Liver (tissue), 8 donors: ENCODE measurements at regions not wholly inside any gene's neighbourhood (a gene's known extent, or its start where the extent isn't known, plus 50 kb on each side); places are given as distances from the start of the nearest gene placed in this dataset.

Experiments used
- DNase-seq: peaks from one replicate; pipeline ENCODE4 v3.0.0-alpha.2; 2017; ENCODE audit warnings: low spot score
- H3K27ac ChIP-seq, 2 donors: one replicate each; pipeline ENCODE4 v1.7.0; 2013; ENCODE audit warnings: inconsistent platforms in 2 of 2, low read length in 2 of 2, control low read depth in 1 of 2, low read depth in 1 of 2, mild to moderate bottlenecking in 1 of 2
- H3K27me3 ChIP-seq, 4 donors: one replicate each; pipeline versions ENCODE4 v1.6.1 to v1.7.0; 2013; ENCODE audit warnings: low read length in 3 of 4, inconsistent platforms in 1 of 4, mild to moderate bottlenecking in 1 of 4, moderate library complexity in 1 of 4; ENCODE audit not compliant: control insufficient read depth in 4 of 4, insufficient read depth in 4 of 4
- H3K36me3 ChIP-seq, 4 donors: one replicate each; pipeline versions ENCODE4 v1.6.1 to v1.7.0; 2013; ENCODE audit warnings: low read length in 3 of 4, mild to moderate bottlenecking in 3 of 4, low read depth in 1 of 4, moderate library complexity in 1 of 4; ENCODE audit not compliant: control insufficient read depth in 4 of 4, insufficient read depth in 3 of 4
- H3K4me1 ChIP-seq, 4 donors: one replicate each; pipeline versions ENCODE4 v1.6.1 to v1.7.0; 2013; ENCODE audit warnings: low read length in 3 of 4, mild to moderate bottlenecking in 3 of 4, moderate library complexity in 1 of 4; ENCODE audit not compliant: control insufficient read depth in 4 of 4, insufficient read depth in 4 of 4
- H3K4me3 ChIP-seq, 3 donors: one replicate each; pipeline versions ENCODE4 v1.6.1 to v1.7.0; 2013; ENCODE audit warnings: low read length in 3 of 3, control low read depth in 1 of 3, low read depth in 1 of 3, mild to moderate bottlenecking in 1 of 3
- H3K9ac ChIP-seq, 2 donors: one replicate each; pipeline ENCODE4 v1.7.0; 2013; ENCODE audit warnings: low read length in 2 of 2, mild to moderate bottlenecking in 2 of 2, moderate library complexity in 2 of 2, control low read depth in 1 of 2, low read depth in 1 of 2
- H3K9me3 ChIP-seq, 4 donors: one replicate each; pipeline versions ENCODE4 v1.6.1 to v1.7.0; 2013; ENCODE audit warnings: low read length in 3 of 4; ENCODE audit not compliant: control insufficient read depth in 4 of 4
- EGR1 ChIP-seq, 2 donors: IDR thresholded peaks; 2 replicates each; pipeline ENCODE4 v1.6.1; 2016 to 2018; ENCODE audit warnings: antibody characterized with exemption in 2 of 2, low read depth in 2 of 2
- FOXA1 ChIP-seq: IDR thresholded peaks from 2 replicates; pipeline ENCODE4 v1.6.1; 2016; ENCODE audit warnings: antibody characterized with exemption
- FOXA2 ChIP-seq: IDR thresholded peaks from 2 replicates; pipeline ENCODE4 v1.6.1; 2016; ENCODE audit warnings: antibody characterized with exemption
- GABPA ChIP-seq, 2 donors: IDR thresholded peaks in 1 of 2; conservative IDR thresholded peaks in 1 of 2; 2 replicates each; pipeline ENCODE4 v1.6.1; 2016; ENCODE audit warnings: antibody characterized with exemption in 2 of 2, mild to moderate bottlenecking in 1 of 2, moderate library complexity in 1 of 2
- HNF4A ChIP-seq, 2 donors: conservative IDR thresholded peaks; 2 replicates each; pipeline ENCODE4 v1.6.1; 2016; ENCODE audit warnings: antibody characterized with exemption in 2 of 2, mild to moderate bottlenecking in 2 of 2
- HNF4G ChIP-seq: IDR thresholded peaks from 2 replicates; pipeline ENCODE4 v1.6.1; 2016; ENCODE audit warnings: antibody characterized with exemption
- JUND ChIP-seq, 2 donors: IDR thresholded peaks; 2 replicates each; pipeline ENCODE4 v1.6.1; 2016; ENCODE audit warnings: antibody characterized with exemption in 2 of 2
- NR2F2 ChIP-seq: IDR thresholded peaks from 2 replicates; pipeline ENCODE4 v1.6.1; 2016; ENCODE audit warnings: antibody characterized with exemption
- RAD21 ChIP-seq, 2 donors: IDR thresholded peaks; 2 replicates each; pipeline ENCODE4 v1.6.1; 2016; ENCODE audit warnings: antibody characterized with exemption in 2 of 2, mild to moderate bottlenecking in 2 of 2
- RXRA ChIP-seq, 2 donors: IDR thresholded peaks; 2 replicates each; pipeline ENCODE4 v1.6.1; 2017 to 2018; ENCODE audit warnings: antibody characterized with exemption in 2 of 2, mild to moderate bottlenecking in 1 of 2
- SP1 ChIP-seq: IDR thresholded peaks from 2 replicates; pipeline ENCODE4 v1.6.1; 2018; ENCODE audit warnings: antibody characterized with exemption, mild to moderate bottlenecking
- TAF1 ChIP-seq: conservative IDR thresholded peaks from 2 replicates; pipeline ENCODE4 v1.6.1; 2016; ENCODE audit warnings: antibody characterized with exemption, mild to moderate bottlenecking
- YY1 ChIP-seq: IDR thresholded peaks from 2 replicates; pipeline ENCODE4 v1.6.1; 2016; ENCODE audit warnings: antibody characterized with exemption, mild to moderate bottlenecking
- WGBS: extraction: QIAGEN DNeasy Blood & Tissue Kit; methylation state at CpG from one replicate; pipeline ENCODE4 v1.1.7; 2013; 5-methylcytosine and 5-hydroxymethylcytosine counted together
- TF ChIP-seq, protein P1 (sequence below): IDR thresholded peaks from 2 replicates; pipeline ENCODE4 v1.6.1; 2016; ENCODE audit warnings: antibody characterized with exemption
- TF ChIP-seq, protein P2 (sequence below): fragments of 150-350 bp; IDR thresholded peaks from 2 replicates; pipeline ENCODE4 v1.5.1; 2017; ENCODE audit warnings: improper control_type of control experiment, low read depth, low read length; ENCODE audit not compliant: missing input control
- TF ChIP-seq, protein P3 (sequence below): IDR thresholded peaks from 2 replicates; pipeline ENCODE4 v1.6.1; 2016; ENCODE audit warnings: antibody characterized with exemption
- TF ChIP-seq, protein P4 (sequence below): IDR thresholded peaks from 2 replicates; pipeline ENCODE4 v1.6.1; 2016; ENCODE audit warnings: antibody characterized with exemption, mild to moderate bottlenecking
- TF ChIP-seq, protein P5 (sequence below): IDR thresholded peaks from 2 replicates; pipeline ENCODE4 v1.6.1; 2016; ENCODE audit warnings: antibody characterized with exemption
- donor health status: healthy.
- donor health status: healthy.
- donor health status: healthy.
- donor health status: healthy.
- donor health status: healthy.

DNA sequence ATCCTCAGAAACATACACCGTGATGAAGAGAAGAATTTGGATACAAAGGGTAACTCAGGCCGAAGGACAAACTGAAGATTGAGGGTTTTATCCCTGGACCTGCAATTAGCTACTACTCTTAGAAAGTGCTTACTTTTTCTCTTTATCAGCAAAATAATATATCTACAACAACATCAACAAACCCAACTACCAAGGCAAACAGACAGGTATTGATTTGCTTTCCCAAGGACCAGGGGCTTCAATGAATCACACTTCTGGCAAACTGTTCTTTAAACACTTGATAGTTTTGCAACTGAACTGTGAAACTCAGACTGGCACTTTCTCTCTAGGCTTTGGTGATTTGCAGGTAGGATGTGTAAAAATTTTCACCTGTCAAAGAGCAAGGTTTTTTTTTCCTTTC, 247.5 kb downstream of the SEC23A start:
- H3K4me3 ChIP-seq: no peak overlapping the region
- H3K9me3 ChIP-seq: no peaks in the 10 kb centered on the region
- TF ChIP-seq JUND (IDR thresholded peaks at IDR 0.05) (no peak), YY1 (no peak), NR2F2 (no peak), RXRA (IDR thresholded peaks at IDR 0.05) (no peak), SP1 (no peak), GABPA (IDR thresholded peaks at IDR 0.05 in 1 of 2, conservative IDR thresholded peaks at IDR 0.05 in 1 of 2) (no peak), HNF4A (conservative IDR thresholded peaks at IDR 0.05) (no peak), TAF1 (no peak), EGR1 (IDR thresholded peaks at IDR 0.05; ENCODE audit: low read depth in 2 of 2) (no peak), FOXA2 (no peak), FOXA1 (no peak), RAD21 (IDR thresholded peaks at IDR 0.05) (no peak), HNF4G (no peak)
- TF ChIP-seq, protein P1, sequence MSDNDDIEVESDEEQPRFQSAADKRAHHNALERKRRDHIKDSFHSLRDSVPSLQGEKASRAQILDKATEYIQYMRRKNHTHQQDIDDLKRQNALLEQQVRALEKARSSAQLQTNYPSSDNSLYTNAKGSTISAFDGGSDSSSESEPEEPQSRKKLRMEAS: no peak
- TF ChIP-seq, protein P2, sequence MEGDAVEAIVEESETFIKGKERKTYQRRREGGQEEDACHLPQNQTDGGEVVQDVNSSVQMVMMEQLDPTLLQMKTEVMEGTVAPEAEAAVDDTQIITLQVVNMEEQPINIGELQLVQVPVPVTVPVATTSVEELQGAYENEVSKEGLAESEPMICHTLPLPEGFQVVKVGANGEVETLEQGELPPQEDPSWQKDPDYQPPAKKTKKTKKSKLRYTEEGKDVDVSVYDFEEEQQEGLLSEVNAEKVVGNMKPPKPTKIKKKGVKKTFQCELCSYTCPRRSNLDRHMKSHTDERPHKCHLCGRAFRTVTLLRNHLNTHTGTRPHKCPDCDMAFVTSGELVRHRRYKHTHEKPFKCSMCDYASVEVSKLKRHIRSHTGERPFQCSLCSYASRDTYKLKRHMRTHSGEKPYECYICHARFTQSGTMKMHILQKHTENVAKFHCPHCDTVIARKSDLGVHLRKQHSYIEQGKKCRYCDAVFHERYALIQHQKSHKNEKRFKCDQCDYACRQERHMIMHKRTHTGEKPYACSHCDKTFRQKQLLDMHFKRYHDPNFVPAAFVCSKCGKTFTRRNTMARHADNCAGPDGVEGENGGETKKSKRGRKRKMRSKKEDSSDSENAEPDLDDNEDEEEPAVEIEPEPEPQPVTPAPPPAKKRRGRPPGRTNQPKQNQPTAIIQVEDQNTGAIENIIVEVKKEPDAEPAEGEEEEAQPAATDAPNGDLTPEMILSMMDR: no peak
- TF ChIP-seq, protein P3, sequence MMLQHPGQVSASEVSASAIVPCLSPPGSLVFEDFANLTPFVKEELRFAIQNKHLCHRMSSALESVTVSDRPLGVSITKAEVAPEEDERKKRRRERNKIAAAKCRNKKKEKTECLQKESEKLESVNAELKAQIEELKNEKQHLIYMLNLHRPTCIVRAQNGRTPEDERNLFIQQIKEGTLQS: no peak
- TF ChIP-seq, protein P4, sequence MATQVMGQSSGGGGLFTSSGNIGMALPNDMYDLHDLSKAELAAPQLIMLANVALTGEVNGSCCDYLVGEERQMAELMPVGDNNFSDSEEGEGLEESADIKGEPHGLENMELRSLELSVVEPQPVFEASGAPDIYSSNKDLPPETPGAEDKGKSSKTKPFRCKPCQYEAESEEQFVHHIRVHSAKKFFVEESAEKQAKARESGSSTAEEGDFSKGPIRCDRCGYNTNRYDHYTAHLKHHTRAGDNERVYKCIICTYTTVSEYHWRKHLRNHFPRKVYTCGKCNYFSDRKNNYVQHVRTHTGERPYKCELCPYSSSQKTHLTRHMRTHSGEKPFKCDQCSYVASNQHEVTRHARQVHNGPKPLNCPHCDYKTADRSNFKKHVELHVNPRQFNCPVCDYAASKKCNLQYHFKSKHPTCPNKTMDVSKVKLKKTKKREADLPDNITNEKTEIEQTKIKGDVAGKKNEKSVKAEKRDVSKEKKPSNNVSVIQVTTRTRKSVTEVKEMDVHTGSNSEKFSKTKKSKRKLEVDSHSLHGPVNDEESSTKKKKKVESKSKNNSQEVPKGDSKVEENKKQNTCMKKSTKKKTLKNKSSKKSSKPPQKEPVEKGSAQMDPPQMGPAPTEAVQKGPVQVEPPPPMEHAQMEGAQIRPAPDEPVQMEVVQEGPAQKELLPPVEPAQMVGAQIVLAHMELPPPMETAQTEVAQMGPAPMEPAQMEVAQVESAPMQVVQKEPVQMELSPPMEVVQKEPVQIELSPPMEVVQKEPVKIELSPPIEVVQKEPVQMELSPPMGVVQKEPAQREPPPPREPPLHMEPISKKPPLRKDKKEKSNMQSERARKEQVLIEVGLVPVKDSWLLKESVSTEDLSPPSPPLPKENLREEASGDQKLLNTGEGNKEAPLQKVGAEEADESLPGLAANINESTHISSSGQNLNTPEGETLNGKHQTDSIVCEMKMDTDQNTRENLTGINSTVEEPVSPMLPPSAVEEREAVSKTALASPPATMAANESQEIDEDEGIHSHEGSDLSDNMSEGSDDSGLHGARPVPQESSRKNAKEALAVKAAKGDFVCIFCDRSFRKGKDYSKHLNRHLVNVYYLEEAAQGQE: no peak
- TF ChIP-seq, protein P5, sequence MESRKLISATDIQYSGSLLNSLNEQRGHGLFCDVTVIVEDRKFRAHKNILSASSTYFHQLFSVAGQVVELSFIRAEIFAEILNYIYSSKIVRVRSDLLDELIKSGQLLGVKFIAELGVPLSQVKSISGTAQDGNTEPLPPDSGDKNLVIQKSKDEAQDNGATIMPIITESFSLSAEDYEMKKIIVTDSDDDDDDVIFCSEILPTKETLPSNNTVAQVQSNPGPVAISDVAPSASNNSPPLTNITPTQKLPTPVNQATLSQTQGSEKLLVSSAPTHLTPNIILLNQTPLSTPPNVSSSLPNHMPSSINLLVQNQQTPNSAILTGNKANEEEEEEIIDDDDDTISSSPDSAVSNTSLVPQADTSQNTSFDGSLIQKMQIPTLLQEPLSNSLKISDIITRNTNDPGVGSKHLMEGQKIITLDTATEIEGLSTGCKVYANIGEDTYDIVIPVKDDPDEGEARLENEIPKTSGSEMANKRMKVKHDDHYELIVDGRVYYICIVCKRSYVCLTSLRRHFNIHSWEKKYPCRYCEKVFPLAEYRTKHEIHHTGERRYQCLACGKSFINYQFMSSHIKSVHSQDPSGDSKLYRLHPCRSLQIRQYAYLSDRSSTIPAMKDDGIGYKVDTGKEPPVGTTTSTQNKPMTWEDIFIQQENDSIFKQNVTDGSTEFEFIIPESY: no peak
- H3K27me3 ChIP-seq: no peaks in the 10 kb centered on the region
- no peak overlapping the region for H3K27ac ChIP-seq
- 71% methylated on average over 2 of the region's 2 CpGs for WGBS
- no peak overlapping the region for H3K9ac ChIP-seq
- no peak for DNase-seq
- no peaks in the 10 kb centered on the region for H3K4me1 ChIP-seq
- H3K36me3 ChIP-seq: no peaks in the 10 kb centered on the region

DNA sequence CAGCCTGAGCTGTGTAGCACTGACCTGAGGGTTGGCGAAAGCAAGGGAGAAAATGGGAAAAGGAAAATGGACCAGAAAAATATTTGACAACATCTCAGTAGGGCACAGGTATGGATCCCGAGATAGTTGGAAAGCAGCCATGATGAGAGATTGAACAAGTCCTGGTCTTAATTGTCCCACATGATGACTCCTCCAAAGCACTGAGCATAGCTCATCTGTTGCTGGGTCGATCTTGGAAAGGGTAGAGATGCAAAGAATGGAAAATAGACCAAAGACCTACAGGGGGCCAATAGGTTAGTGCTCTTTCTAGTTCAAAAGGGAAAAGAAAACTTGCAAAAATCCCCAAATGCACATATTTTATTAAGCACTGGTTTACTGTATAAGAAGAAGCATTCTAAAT, 251.9 kb downstream of the SEC23A start:
- 83% methylated on average over 3 of the region's 3 CpGs for WGBS
- H3K9me3 ChIP-seq: no peaks in the 10 kb centered on the region
- H3K27me3 ChIP-seq: no peaks in the 10 kb centered on the region
- no peak for DNase-seq
- H3K27ac ChIP-seq: no peak overlapping the region
- no peak overlapping the region for H3K9ac ChIP-seq
- H3K4me1 ChIP-seq: no peaks in the 10 kb centered on the region
- H3K4me3 ChIP-seq: no peak overlapping the region
- H3K36me3 ChIP-seq: no peaks in the 10 kb centered on the region
- TF ChIP-seq NR2F2: no peak
- no peak for TF ChIP-seq HNF4A (conservative IDR thresholded peaks at IDR 0.05)
- no peak for TF ChIP-seq EGR1 (IDR thresholded peaks at IDR 0.05; ENCODE audit: low read depth in 2 of 2)
- TF ChIP-seq, protein P4: no peak
- TF ChIP-seq HNF4G: no peak
- TF ChIP-seq, protein P1: no peak
- no peak for TF ChIP-seq RXRA (IDR thresholded peaks at IDR 0.05)
- no peak for TF ChIP-seq RAD21 (IDR thresholded peaks at IDR 0.05)
- TF ChIP-seq, protein P2: no peak
- TF ChIP-seq TAF1: no peak
- TF ChIP-seq JUND (IDR thresholded peaks at IDR 0.05): no peak
